Progenitor cell of endocrine pancreas (in vitro differentiated cells): ENCODE measurements at regions not wholly inside any gene's neighbourhood (a gene's known extent, or its start where the extent isn't known, plus 50 kb on each side); places are given as distances from the start of the nearest gene placed in this dataset.
A peak's percentile ranks its signal among the peaks of the same experiment; 100 is the strongest.
"Not testable (repeated sequence)": the region's sequence is repeated elsewhere in the genome, so short reads cannot be mapped to it uniquely, and the experiment has no call there.

Experiments
- DNase-seq: peaks from one replicate; pipeline ENCODE4 v3.0.0; 2021; ENCODE audit warnings: low spot score; ENCODE audit not compliant: unreplicated experiment
- H3K27ac Mint-ChIP-seq: 2 replicates; pipeline ENCODE4 v1.8.0; 2021; ENCODE audit warnings: mild to moderate bottlenecking, moderate library complexity, mixed read lengths
- H3K27me3 Mint-ChIP-seq: 2 replicates; pipeline ENCODE4 v1.8.0; 2021; ENCODE audit warnings: mixed read lengths
- H3K36me3 Mint-ChIP-seq: 2 replicates; pipeline ENCODE4 v1.8.0; 2022; ENCODE audit warnings: mixed read lengths; ENCODE audit not compliant: insufficient read depth
- H3K4me1 Mint-ChIP-seq: 2 replicates; pipeline ENCODE4 v1.8.0; 2021; ENCODE audit warnings: low read depth, mixed read lengths
- H3K4me3 Mint-ChIP-seq: 2 replicates; pipeline ENCODE4 v1.8.0; 2021; ENCODE audit warnings: low read depth, mild to moderate bottlenecking, moderate library complexity, mixed read lengths
- H3K9me3 Mint-ChIP-seq: 2 replicates; pipeline ENCODE4 v1.8.0; 2021; ENCODE audit warnings: low read depth, mixed read lengths
- CTCF ChIP-seq: fragments of 200-600 bp; sonication (generic); IDR thresholded peaks from one replicate; pipeline ENCODE4 v1.5.0; 2021; ENCODE audit warnings: antibody characterized with exemption, mild to moderate bottlenecking; ENCODE audit not compliant: unreplicated experiment

GRCh38 chr3:107224026-107224596 is 153.1 kb upstream of the CCDC54 start:
- Mint-ChIP-seq H3K27me3 (no peaks in the 10 kb centered on the region), H3K9me3 (no peaks in the 10 kb centered on the region), H3K27ac (no peak overlapping the region), H3K4me1 (no peaks in the 10 kb centered on the region), H3K36me3 (no peaks in the 10 kb centered on the region), H3K4me3 (no peak overlapping the region)
- no peak for DNase-seq
- TF ChIP-seq CTCF, result no peak

- no peak for TF ChIP-seq CTCF
- no peak for DNase-seq
- no peaks in the 10 kb centered on the region for H3K36me3 Mint-ChIP-seq
- no peak overlapping the region for H3K27ac Mint-ChIP-seq
- no peak overlapping the region for H3K4me3 Mint-ChIP-seq
- H3K4me1 Mint-ChIP-seq, result no peaks in the 10 kb centered on the region
- no peaks in the 10 kb centered on the region for H3K9me3 Mint-ChIP-seq
- H3K27me3 Mint-ChIP-seq, result no peaks in the 10 kb centered on the region
Measured at GRCh38 chr3:107227091-107227490, 150.1 kb upstream of the CCDC54 start.

GRCh38 chr3:107233877-107234276 is 143.4 kb upstream of the CCDC54 start:
- not testable (repeated sequence) for H3K27me3 Mint-ChIP-seq

GRCh38 chr3:107235193-107235927 is 141.9 kb upstream of the CCDC54 start:
- no peak for DNase-seq
- Mint-ChIP-seq H3K4me1 (peaks cover 5% of the 10 kb centered on the region), H3K36me3 (no peaks in the 10 kb centered on the region), H3K4me3 (peak overlapping the region; percentile 49), H3K9me3 (no peaks in the 10 kb centered on the region), H3K27ac (no peak overlapping the region), H3K27me3 (peaks cover 13% of the 10 kb centered on the region)
- no peak for TF ChIP-seq CTCF

More at GRCh38 chr3:107233877-107234276, 143.4 kb upstream of the CCDC54 start:
- not testable (repeated sequence) for H3K4me3 Mint-ChIP-seq, H3K4me1 Mint-ChIP-seq, H3K36me3 Mint-ChIP-seq, DNase-seq, H3K27ac Mint-ChIP-seq, H3K9me3 Mint-ChIP-seq

GRCh38 chr3:107235928-107236315 is 141.3 kb upstream of the CCDC54 start:
- Mint-ChIP-seq H3K27me3 (peaks cover 13% of the 10 kb centered on the region), H3K27ac (no peak overlapping the region), H3K36me3 (no peaks in the 10 kb centered on the region), H3K4me3 (peak overlapping the region; percentile 49), H3K4me1 (peaks cover 5% of the 10 kb centered on the region), H3K9me3 (no peaks in the 10 kb centered on the region)
- TF ChIP-seq CTCF, result peak; percentile 91
- DNase-seq, result peak; percentile 20
